Uterus (tissue), 3 donors: ENCODE measurements at regions not wholly inside any gene's neighbourhood (a gene's known extent, or its start where the extent isn't known, plus 50 kb on each side); places are given as distances from the start of the nearest gene placed in this dataset.

Experiments
- DNase-seq, 2 donors: peaks; one replicate each; pipeline ENCODE4 v3.0.0-alpha.2; 2019 to 2020
- H3K27ac ChIP-seq, 2 donors: fragments of 200-600 bp; sonication (generic); 1 replicate in 1 of 2; 2 replicates in 1 of 2; pipeline ENCODE4 v1.5.1; 2016 to 2018
- H3K27me3 ChIP-seq, 2 donors: fragments of 200-600 bp; sonication (generic); one replicate each; pipeline ENCODE4 v1.5.1; 2018 to 2019; ENCODE audit warnings: control low read depth in 1 of 2
- H3K36me3 ChIP-seq, 2 donors: fragments of 200-600 bp; sonication (generic); one replicate each; pipeline ENCODE4 v1.5.1; 2019; ENCODE audit warnings: control low read depth in 1 of 2
- H3K4me1 ChIP-seq, 2 donors: fragments of 200-600 bp; sonication (generic); one replicate each; pipeline ENCODE4 v1.5.1; 2018 to 2019; ENCODE audit warnings: control low read depth in 1 of 2
- H3K4me3 ChIP-seq, 2 donors: fragments of 200-600 bp; sonication (generic); 1 replicate in 1 of 2; 2 replicates in 1 of 2; pipeline ENCODE4 v1.5.1; 2018 to 2019; ENCODE audit warnings: mild to moderate bottlenecking in 1 of 2
- H3K9me3 ChIP-seq, 2 donors: fragments of 200-600 bp; sonication (generic); one replicate each; pipeline ENCODE4 v1.5.1; 2019; ENCODE audit warnings: control low read depth in 1 of 2
- CTCF ChIP-seq, 4 experiments: fragments of 200-600 bp in 2 of 4; fragments of 450-650 bp in 2 of 4; sonication (generic) in 2 of 4; IDR thresholded peaks; one replicate each; pipeline ENCODE4 v1.5.1; 2016 to 2019; ENCODE audit warnings: antibody characterized with exemption in 4 of 4, mild to moderate bottlenecking in 2 of 4, moderate library complexity in 1 of 4
- POLR2A ChIP-seq, 2 donors: fragments of 450-650 bp; IDR thresholded peaks; one replicate each; pipeline ENCODE4 v1.6.1; 2016; ENCODE audit warnings: antibody characterized with exemption in 2 of 2, mild to moderate bottlenecking in 1 of 2, moderate library complexity in 1 of 2
- intact Hi-C: fragments of 100-400 bp; cut with DNase I; formaldehyde crosslinking; loops from one replicate; pipeline ENCODE4 v1.15.1; 2023; ENCODE audit warnings: low total_unique reads
- donor health status: DM: yes; HTN: yes; CAD: no.

- no peaks in the 10 kb centered on the region for H3K4me1 ChIP-seq
- intact Hi-C loops: no loop called here
- no peak overlapping the region for H3K4me3 ChIP-seq
- no peaks in the 10 kb centered on the region for H3K27me3 ChIP-seq
- no peak for TF ChIP-seq POLR2A (IDR thresholded peaks at IDR 0.05)
- H3K27ac ChIP-seq: no peak overlapping the region
- no peak for DNase-seq
- H3K9me3 ChIP-seq: no peaks in the 10 kb centered on the region
- no peaks in the 10 kb centered on the region for H3K36me3 ChIP-seq
These were observed 52.5 kb upstream of the NEDD4L start for GRCh38 chr18:57991552-57991951.

- Histone ChIP-seq H3K4me3 (no peak overlapping the region), H3K36me3 (no peaks in the 10 kb centered on the region), H3K9me3 (no peaks in the 10 kb centered on the region), H3K4me1 (no peaks in the 10 kb centered on the region), H3K27me3 (no peaks in the 10 kb centered on the region), H3K27ac (no peak overlapping the region)
- TF ChIP-seq POLR2A (IDR thresholded peaks at IDR 0.05): no peak
- no peak for TF ChIP-seq CTCF (IDR thresholded peaks at IDR 0.05)
- DNase-seq: no peak
- intact Hi-C loops: no loop called here
These were observed 54.5 kb upstream of the NEDD4L start for GRCh38 chr18:57989536-57989935.

GRCh38 chr18:57984490-57985115, 59.4 kb upstream of the NEDD4L start:
- Histone ChIP-seq H3K27me3 (no peaks in the 10 kb centered on the region), H3K4me1 (no peaks in the 10 kb centered on the region), H3K4me3 (no peak overlapping the region), H3K9me3 (no peaks in the 10 kb centered on the region), H3K27ac (no peak overlapping the region), H3K36me3 (no peaks in the 10 kb centered on the region)
- intact Hi-C loops: no loop called here
- TF ChIP-seq CTCF (IDR thresholded peaks at IDR 0.05): no peak
- no peak for TF ChIP-seq POLR2A (IDR thresholded peaks at IDR 0.05)
- no peak for DNase-seq

- Histone ChIP-seq H3K27ac (no peak overlapping the region), H3K9me3 (no peaks in the 10 kb centered on the region), H3K4me3 (no peak overlapping the region), H3K36me3 (no peaks in the 10 kb centered on the region), H3K27me3 (no peaks in the 10 kb centered on the region), H3K4me1 (no peaks in the 10 kb centered on the region)
- intact Hi-C loops: no loop called here
- no peak for DNase-seq
- TF ChIP-seq CTCF (IDR thresholded peaks at IDR 0.05): no peak
- TF ChIP-seq POLR2A (IDR thresholded peaks at IDR 0.05): no peak
These were observed 60.1 kb upstream of the NEDD4L start for GRCh38 chr18:57983965-57984364.

GRCh38 chr18:57983472-57983871, 60.6 kb upstream of the NEDD4L start:
- H3K27me3 ChIP-seq: no peaks in the 10 kb centered on the region
- intact Hi-C loops: no loop called here
- H3K27ac ChIP-seq: no peak overlapping the region
- no peak for DNase-seq
- no peak for TF ChIP-seq CTCF (IDR thresholded peaks at IDR 0.05)
- no peak for TF ChIP-seq POLR2A (IDR thresholded peaks at IDR 0.05)
- no peaks in the 10 kb centered on the region for H3K4me1 ChIP-seq
- H3K4me3 ChIP-seq: no peak overlapping the region
- H3K9me3 ChIP-seq: no peaks in the 10 kb centered on the region
- H3K36me3 ChIP-seq: no peaks in the 10 kb centered on the region
